GM21447 (cell line): ENCODE measurements at regions not wholly inside any gene's neighbourhood (a gene's known extent, or its start where the extent isn't known, plus 50 kb on each side); places are given as distances from the start of the nearest gene placed in this dataset.
"Not testable (repeated sequence)": the region's sequence is repeated elsewhere in the genome, so short reads cannot be mapped to it uniquely, and the experiment has no call there.

ENCODE experiments used
- ATAC-seq: cut with Tn5 transposase; IDR thresholded peaks from one replicate; pipeline ENCODE4 v1.9.1; 2021; ENCODE audit not compliant: unreplicated experiment

GRCh38 chr6:155889410-155889809 lies 433.8 kb upstream of the NOX3 start:
- ATAC-seq: no peak

- no peak for ATAC-seq
These were observed 431.8 kb upstream of the NOX3 start for GRCh38 chr6:155887421-155887820.

GRCh38 chr6:155883741-155884140 lies 428.1 kb upstream of the NOX3 start:
- no peak for ATAC-seq

- ATAC-seq: no peak
These were observed 427.7 kb upstream of the NOX3 start for GRCh38 chr6:155883334-155883731.

- peak; percentile 93 for ATAC-seq
These were observed 427.1 kb upstream of the NOX3 start for GRCh38 chr6:155882527-155883333.

- ATAC-seq: peak; percentile 31
These were observed 426.3 kb upstream of the NOX3 start for GRCh38 chr6:155881826-155882526.

- no peak for ATAC-seq
These were observed 425.3 kb upstream of the NOX3 start for GRCh38 chr6:155880900-155881299.

GRCh38 chr6:155872961-155873360 lies 417.3 kb upstream of the NOX3 start:
- ATAC-seq: peak; percentile 73

- no peak for ATAC-seq
These were observed 412.0 kb upstream of the NOX3 start for GRCh38 chr6:155867682-155868081.

GRCh38 chr6:155866676-155867390 lies 411.2 kb upstream of the NOX3 start:
- not testable (repeated sequence) for ATAC-seq

GRCh38 chr6:155861821-155862220 lies 406.2 kb upstream of the NOX3 start:
- ATAC-seq: no peak

GRCh38 chr6:155858906-155859305 lies 403.3 kb upstream of the NOX3 start:
- not testable (repeated sequence) for ATAC-seq

GRCh38 chr6:155854787-155855186 lies 399.1 kb upstream of the NOX3 start:
- ATAC-seq: no peak

GRCh38 chr6:155853011-155853410 lies 397.4 kb upstream of the NOX3 start:
- ATAC-seq: no peak

- no peak for ATAC-seq
These were observed 394.8 kb upstream of the NOX3 start for GRCh38 chr6:155850408-155850841.

- ATAC-seq: no peak
These were observed 392.1 kb upstream of the NOX3 start for GRCh38 chr6:155847711-155848110.

- ATAC-seq: no peak
These were observed 381.8 kb upstream of the NOX3 start for GRCh38 chr6:155837474-155837873.

GRCh38 chr6:155832596-155832995 lies 377.0 kb upstream of the NOX3 start:
- ATAC-seq: no peak

GRCh38 chr6:155830531-155830930 lies 374.9 kb upstream of the NOX3 start:
- no peak for ATAC-seq

- ATAC-seq: no peak
These were observed 374.0 kb upstream of the NOX3 start for GRCh38 chr6:155829646-155830045.

GRCh38 chr6:155828989-155829388 lies 373.4 kb upstream of the NOX3 start:
- ATAC-seq: no peak

GRCh38 chr6:155818698-155819097 lies 363.1 kb upstream of the NOX3 start:
- ATAC-seq: no peak
